Lower leg skin (tissue), 4 donors: ENCODE measurements at regions not wholly inside any gene's neighbourhood (a gene's known extent, or its start where the extent isn't known, plus 50 kb on each side); places are given as distances from the start of the nearest gene placed in this dataset.
"Not testable (repeated sequence)": the region's sequence is repeated elsewhere in the genome, so short reads cannot be mapped to it uniquely, and the experiment has no call there.

Source experiments
- DNase-seq, 2 donors: peaks; one replicate each; pipeline ENCODE4 v3.0.0-alpha.2; 2019; ENCODE audit warnings: low spot score in 2 of 2
- H3K4me3 ChIP-seq: fragments of 200-600 bp; sonication (generic); 2 replicates; pipeline ENCODE4 v1.5.1; 2017; ENCODE audit warnings: mild to moderate bottlenecking, low read depth; ENCODE audit not compliant: poor library complexity, severe bottlenecking
- CTCF ChIP-seq, 3 donors: fragments of 450-650 bp; IDR thresholded peaks; one replicate each; pipeline ENCODE4 v1.5.1; 2016; ENCODE audit warnings: antibody characterized with exemption in 3 of 3, mild to moderate bottlenecking in 3 of 3, moderate library complexity in 2 of 3
- POLR2A ChIP-seq, 2 donors: fragments of 450-650 bp; IDR thresholded peaks; one replicate each; pipeline ENCODE4 v1.6.1; 2016 to 2017; ENCODE audit warnings: antibody characterized with exemption in 2 of 2, mild to moderate bottlenecking in 1 of 2, moderate library complexity in 1 of 2
- WGBS, 2 donors: methylation state at CpG; one replicate each; pipeline ENCODE4 v1.1.5; 2018; 5-methylcytosine and 5-hydroxymethylcytosine counted together
- intact Hi-C: fragments of 100-400 bp; cut with DNase I; formaldehyde crosslinking; loops from one replicate; pipeline ENCODE4 v1.15.0; 2023; ENCODE audit warnings: low total_unique reads

GRCh38 chr14:38605193-38606114, 349.6 kb upstream of the CLEC14A start:
- no peak overlapping the region for H3K4me3 ChIP-seq
- no peak for DNase-seq
- TF ChIP-seq POLR2A (IDR thresholded peaks at IDR 0.05) (no peak), CTCF (IDR thresholded peaks at IDR 0.05) (no peak)
- WGBS, 2 donors, result 51 to 66% methylated on average over 3 of the region's 3 CpGs
- intact Hi-C loops, result no loop called here

GRCh38 chr14:38600572-38600971, 344.7 kb upstream of the CLEC14A start:
- intact Hi-C loops, H3K4me3 ChIP-seq, DNase-seq: not testable (repeated sequence)
- 84 to 86% methylated on average over 2 of the region's 2 CpGs for WGBS, 2 donors

GRCh38 chr14:38593476-38593875, 337.6 kb upstream of the CLEC14A start:
- H3K4me3 ChIP-seq, result no peak overlapping the region
- DNase-seq, result no peak
- TF ChIP-seq CTCF (IDR thresholded peaks at IDR 0.05), result no peak
- no peak for TF ChIP-seq POLR2A (IDR thresholded peaks at IDR 0.05)
- intact Hi-C loops, result no loop called here
- WGBS, 2 donors, result 6 to 19% methylated on average over 4 of the region's 4 CpGs

- intact Hi-C loops, result no loop called here
- WGBS, 2 donors, result 61 to 72% methylated on average over 8 of the region's 8 CpGs
- DNase-seq, result no peak
- no peak overlapping the region for H3K4me3 ChIP-seq
- no peak for TF ChIP-seq POLR2A (IDR thresholded peaks at IDR 0.05)
- TF ChIP-seq CTCF (IDR thresholded peaks at IDR 0.05), result no peak
These were observed 337.0 kb upstream of the CLEC14A start for GRCh38 chr14:38592764-38593442.

GRCh38 chr14:38589747-38590350, 334.0 kb upstream of the CLEC14A start:
- TF ChIP-seq CTCF (IDR thresholded peaks at IDR 0.05) (no peak), POLR2A (IDR thresholded peaks at IDR 0.05) (no peak)
- no peak overlapping the region for H3K4me3 ChIP-seq
- no peak for DNase-seq
- intact Hi-C loops, result no loop called here
- WGBS, 2 donors, result 91 to 92% methylated on average over 3 of the region's 3 CpGs

GRCh38 chr14:38583471-38583870, 327.6 kb upstream of the CLEC14A start:
- no peak for DNase-seq
- 72 to 81% methylated on average over 1 of the region's 1 CpG for WGBS, 2 donors
- no peak overlapping the region for H3K4me3 ChIP-seq
- intact Hi-C loops, result no loop called here
- TF ChIP-seq POLR2A (IDR thresholded peaks at IDR 0.05), result no peak
- no peak for TF ChIP-seq CTCF (IDR thresholded peaks at IDR 0.05)
